LNCaP clone FGC (cell line): ENCODE measurements at regions not wholly inside any gene's neighbourhood (a gene's known extent, or its start where the extent isn't known, plus 50 kb on each side); places are given as distances from the start of the nearest gene placed in this dataset.

Experiments
- DNase-seq: peaks from one replicate; pipeline ENCODE4 v3.0.0-alpha.2; 2011; ENCODE audit warnings: low read depth
- H3K4me3 ChIP-seq: 2 replicates; pipeline ENCODE4 v1.5.1; 2011; ENCODE audit warnings: mild to moderate bottlenecking, low read depth, low read length, control low read depth
- CTCF ChIP-seq: IDR thresholded peaks from 2 replicates; pipeline ENCODE4 v1.5.1; 2012; ENCODE audit warnings: mild to moderate bottlenecking; ENCODE audit not compliant: control insufficient read depth, insufficient read depth; ENCODE audit errors: extremely low read depth

- H3K4me3 ChIP-seq = no peak overlapping the region
- no peak for TF ChIP-seq CTCF
- no peak for DNase-seq
These were observed 142.7 kb upstream of the NLGN4X start for GRCh38 chrX:6371353-6371752.

- TF ChIP-seq CTCF = 0 out of 2 replicates have a peak, but pooled peaks have one; percentile 18
- no peak overlapping the region for H3K4me3 ChIP-seq
- DNase-seq = no peak
These were observed 134.5 kb upstream of the NLGN4X start for GRCh38 chrX:6363188-6363587.

GRCh38 chrX:6325437-6325836 is 96.8 kb upstream of the NLGN4X start:
- TF ChIP-seq CTCF = no peak
- DNase-seq = no peak
- no peak overlapping the region for H3K4me3 ChIP-seq

- no peak for TF ChIP-seq CTCF
- no peak overlapping the region for H3K4me3 ChIP-seq
- DNase-seq = no peak
These were observed 84.7 kb upstream of the NLGN4X start for GRCh38 chrX:6313356-6313755.

- no peak overlapping the region for H3K4me3 ChIP-seq
- TF ChIP-seq CTCF = no peak
These were observed 82.9 kb upstream of the NLGN4X start for GRCh38 chrX:6311540-6311939.

GRCh38 chrX:6307156-6307555 is 78.5 kb upstream of the NLGN4X start:
- H3K4me3 ChIP-seq = no peak overlapping the region

More at GRCh38 chrX:6311540-6311939, 82.9 kb upstream of the NLGN4X start:
- DNase-seq = no peak

More at GRCh38 chrX:6307156-6307555, 78.5 kb upstream of the NLGN4X start:
- TF ChIP-seq CTCF = no peak
- DNase-seq = no peak
